Tibial nerve (tissue), 4 donors: ENCODE measurements at regions not wholly inside any gene's neighbourhood (a gene's known extent, or its start where the extent isn't known, plus 50 kb on each side); places are given as distances from the start of the nearest gene placed in this dataset.
A peak's percentile ranks its signal among the peaks of the same experiment; 100 is the strongest.

ENCODE experiments used
- DNase-seq, 2 donors: peaks; one replicate each; pipeline ENCODE4 v3.0.0-alpha.2; 2019; ENCODE audit warnings: low spot score in 2 of 2
- H3K27ac ChIP-seq, 4 donors: fragments of 200-600 bp; sonication (generic) in 3 of 4; one replicate each; pipeline ENCODE4 v1.5.1; 2017 to 2019; ENCODE audit warnings: mild to moderate bottlenecking in 1 of 4
- H3K27me3 ChIP-seq, 2 donors: fragments of 200-600 bp; sonication (generic) in 1 of 2; one replicate each; pipeline versions ENCODE4 v1.5.1 to v1.6.0; 2017 to 2019
- H3K36me3 ChIP-seq, 3 donors: fragments of 200-600 bp; sonication (generic); one replicate each; pipeline ENCODE4 v1.5.1; 2018 to 2019
- H3K4me1 ChIP-seq, 4 donors: fragments of 200-600 bp; sonication (generic) in 3 of 4; one replicate each; pipeline ENCODE4 v1.5.1; 2017 to 2019
- H3K4me3 ChIP-seq, 4 donors: fragments of 200-600 bp; sonication (generic) in 3 of 4; one replicate each; pipeline ENCODE4 v1.5.1; 2017 to 2019; ENCODE audit warnings: mild to moderate bottlenecking in 1 of 4, moderate library complexity in 1 of 4
- H3K9me3 ChIP-seq, 4 donors: fragments of 200-600 bp; sonication (generic) in 3 of 4; one replicate each; pipeline ENCODE4 v1.5.1; 2017 to 2019
- EP300 ChIP-seq, 2 donors: sonication (generic); formaldehyde crosslinking; IDR thresholded peaks; one replicate each; pipeline ENCODE4 v1.6.1; 2017; ENCODE audit warnings: antibody characterized with exemption in 2 of 2, mild to moderate bottlenecking in 1 of 2
- POLR2A ChIP-seq, 2 donors: fragments of 450-650 bp; IDR thresholded peaks; one replicate each; pipeline ENCODE4 v1.6.1; 2017; ENCODE audit warnings: antibody characterized with exemption in 2 of 2, mild to moderate bottlenecking in 2 of 2, moderate library complexity in 2 of 2
- WGBS, 2 donors: methylation state at CpG; one replicate each; pipeline ENCODE4 v1.1.5; 2018; 5-methylcytosine and 5-hydroxymethylcytosine counted together
- TF ChIP-seq, protein P1 (sequence below), 5 experiments: fragments of 200-600 bp in 3 of 5; fragments of 450-650 bp in 2 of 5; sonication (generic) in 3 of 5; IDR thresholded peaks; one replicate each; pipeline ENCODE4 v1.5.1; 2016 to 2019; ENCODE audit warnings: antibody characterized with exemption in 5 of 5, mild to moderate bottlenecking in 3 of 5, moderate library complexity in 2 of 5

DNA sequence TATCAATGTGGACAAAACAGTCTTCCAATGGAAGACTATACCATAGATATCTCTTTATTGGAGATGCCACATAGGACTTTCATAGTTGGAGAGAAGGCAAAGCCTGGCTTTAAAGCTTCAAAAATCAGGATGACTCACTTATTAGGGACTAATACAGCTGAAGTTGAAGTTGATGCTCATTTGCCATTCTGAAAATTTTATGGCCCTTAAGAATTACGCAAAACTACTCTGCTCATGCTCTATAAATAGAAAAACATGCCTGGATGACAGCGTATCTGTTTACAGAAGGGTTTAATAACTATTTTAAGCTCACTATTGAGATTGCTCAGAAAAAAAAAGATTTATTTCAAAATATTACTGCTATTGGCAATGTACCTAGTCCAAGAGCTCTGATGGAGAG lies 155.5 kb upstream of the DST start:
- TF ChIP-seq EP300 (IDR thresholded peaks at IDR 0.05) (peak in 1 of 2 donors; percentile 13), POLR2A (IDR thresholded peaks at IDR 0.05) (no peak)
- H3K36me3 ChIP-seq: no peaks in the 10 kb centered on the region
- H3K4me1 ChIP-seq: peaks cover 0 to 98% (median 35%) of the 10 kb centered on the region in 4 donors
- H3K4me3 ChIP-seq: no peak overlapping the region
- no peaks in the 10 kb centered on the region for H3K9me3 ChIP-seq
- no peak for DNase-seq
- no peaks in the 10 kb centered on the region for H3K27me3 ChIP-seq
- WGBS, 2 donors: 48 to 56% methylated on average over 2 of the region's 2 CpGs
- H3K27ac ChIP-seq: peak overlapping the region in 2 of 4 donors; percentile 54 to 81

DNA sequence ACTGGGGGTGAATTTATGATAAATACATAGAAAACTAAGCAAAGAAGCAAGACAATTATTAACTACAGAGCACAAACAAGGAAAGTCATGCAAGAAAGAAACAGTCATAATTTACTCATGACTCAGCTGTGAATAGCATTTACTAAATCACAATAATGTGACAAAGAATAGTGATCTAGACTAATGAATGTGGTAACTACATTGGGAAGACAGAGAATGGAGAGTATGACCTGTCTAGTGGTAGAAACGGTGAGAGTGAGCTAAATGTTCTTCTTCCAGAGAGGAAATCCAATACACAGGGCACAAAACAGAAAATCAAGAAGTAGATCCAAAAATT lies 153.5 kb upstream of the DST start:
- TF ChIP-seq EP300 (IDR thresholded peaks at IDR 0.05) (no peak), POLR2A (IDR thresholded peaks at IDR 0.05) (no peak)
- TF ChIP-seq, protein P1, sequence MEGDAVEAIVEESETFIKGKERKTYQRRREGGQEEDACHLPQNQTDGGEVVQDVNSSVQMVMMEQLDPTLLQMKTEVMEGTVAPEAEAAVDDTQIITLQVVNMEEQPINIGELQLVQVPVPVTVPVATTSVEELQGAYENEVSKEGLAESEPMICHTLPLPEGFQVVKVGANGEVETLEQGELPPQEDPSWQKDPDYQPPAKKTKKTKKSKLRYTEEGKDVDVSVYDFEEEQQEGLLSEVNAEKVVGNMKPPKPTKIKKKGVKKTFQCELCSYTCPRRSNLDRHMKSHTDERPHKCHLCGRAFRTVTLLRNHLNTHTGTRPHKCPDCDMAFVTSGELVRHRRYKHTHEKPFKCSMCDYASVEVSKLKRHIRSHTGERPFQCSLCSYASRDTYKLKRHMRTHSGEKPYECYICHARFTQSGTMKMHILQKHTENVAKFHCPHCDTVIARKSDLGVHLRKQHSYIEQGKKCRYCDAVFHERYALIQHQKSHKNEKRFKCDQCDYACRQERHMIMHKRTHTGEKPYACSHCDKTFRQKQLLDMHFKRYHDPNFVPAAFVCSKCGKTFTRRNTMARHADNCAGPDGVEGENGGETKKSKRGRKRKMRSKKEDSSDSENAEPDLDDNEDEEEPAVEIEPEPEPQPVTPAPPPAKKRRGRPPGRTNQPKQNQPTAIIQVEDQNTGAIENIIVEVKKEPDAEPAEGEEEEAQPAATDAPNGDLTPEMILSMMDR (IDR thresholded peaks at IDR 0.05): no peak
- Histone ChIP-seq H3K4me1 (peaks cover 0 to 94% (median 35%) of the 10 kb centered on the region in 4 donors), H3K36me3 (no peaks in the 10 kb centered on the region), H3K4me3 (no peak overlapping the region), H3K27me3 (no peaks in the 10 kb centered on the region), H3K27ac (peak overlapping the region in 2 of 4 donors; percentile 61 to 81), H3K9me3 (no peaks in the 10 kb centered on the region)
- no peak for DNase-seq
- 36 to 44% methylated on average over 1 of the region's 1 CpG for WGBS, 2 donors

DNA sequence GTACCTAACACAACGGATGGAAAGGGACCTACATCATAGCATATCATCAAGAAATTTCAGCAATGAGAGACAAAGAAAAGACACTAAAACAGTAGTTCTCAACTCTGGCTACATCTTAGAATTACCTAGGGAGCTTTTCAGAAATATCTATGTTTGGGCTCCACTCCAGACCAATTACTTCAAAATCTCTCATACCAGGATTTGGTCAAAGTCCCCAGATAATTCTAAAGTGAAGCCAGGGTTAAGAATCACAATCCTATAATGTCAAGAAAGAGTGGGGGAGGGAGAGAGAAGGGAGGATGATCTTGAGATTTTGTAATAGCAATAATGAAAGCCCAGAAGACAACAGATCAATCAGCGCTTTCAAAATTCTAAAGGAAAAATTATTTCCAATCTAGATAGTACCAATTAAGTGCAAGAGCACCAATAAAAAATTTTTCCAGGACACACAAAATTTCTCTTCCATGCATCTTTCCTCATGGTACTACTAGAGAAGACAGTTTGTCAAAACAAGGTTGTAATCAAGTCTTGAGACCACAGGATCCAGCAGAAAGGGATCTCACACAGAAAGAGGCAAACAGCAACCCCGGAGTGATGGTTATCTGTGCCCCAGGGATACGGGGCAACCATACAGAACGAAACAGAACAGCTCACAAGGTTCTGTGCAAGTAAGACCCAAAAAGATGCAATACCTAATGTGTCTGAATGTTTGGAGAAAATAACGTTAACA lies 152.9 kb upstream of the DST start:
- Histone ChIP-seq H3K27me3 (no peaks in the 10 kb centered on the region), H3K4me1 (peaks cover 0 to 93% (median 37%) of the 10 kb centered on the region in 4 donors), H3K4me3 (no peak overlapping the region), H3K27ac (peak overlapping the region in 2 of 4 donors; percentile 61 to 81), H3K9me3 (no peaks in the 10 kb centered on the region), H3K36me3 (no peaks in the 10 kb centered on the region)
- no peak for TF ChIP-seq POLR2A (IDR thresholded peaks at IDR 0.05)
- no peak for DNase-seq
- WGBS, 2 donors: 48 to 51% methylated on average over 6 of the region's 6 CpGs

DNA sequence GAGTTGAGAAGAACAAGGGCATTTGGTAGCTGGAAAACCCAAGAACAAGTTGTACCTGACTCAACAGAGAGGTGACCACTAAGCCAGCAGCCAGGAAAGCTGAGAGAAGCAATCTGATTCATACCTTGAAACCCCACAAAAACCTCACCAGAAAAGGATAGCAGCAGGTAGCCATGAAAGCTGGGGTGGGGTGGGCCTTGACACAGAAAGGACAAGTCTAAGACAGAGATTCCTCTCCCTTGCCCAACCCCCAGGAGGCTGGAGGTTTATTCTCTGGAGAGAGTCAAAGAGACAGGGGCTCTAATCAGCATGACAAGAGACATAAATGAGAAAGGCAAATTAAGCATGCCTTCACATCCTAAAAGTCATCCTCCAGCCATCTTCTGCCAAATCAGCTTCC lies 151.7 kb upstream of the DST start:
- no peak for TF ChIP-seq POLR2A (IDR thresholded peaks at IDR 0.05)
- TF ChIP-seq EP300 (IDR thresholded peaks at IDR 0.05): no peak
- TF ChIP-seq, protein P1 (IDR thresholded peaks at IDR 0.05): no peak
- Histone ChIP-seq H3K27me3 (no peaks in the 10 kb centered on the region), H3K27ac (peak overlapping the region in 2 of 4 donors; percentile 61 to 81), H3K4me3 (no peak overlapping the region), H3K9me3 (no peaks in the 10 kb centered on the region), H3K4me1 (peaks cover 0 to 94% (median 37%) of the 10 kb centered on the region in 4 donors), H3K36me3 (no peaks in the 10 kb centered on the region)
- DNase-seq: no peak

DNA sequence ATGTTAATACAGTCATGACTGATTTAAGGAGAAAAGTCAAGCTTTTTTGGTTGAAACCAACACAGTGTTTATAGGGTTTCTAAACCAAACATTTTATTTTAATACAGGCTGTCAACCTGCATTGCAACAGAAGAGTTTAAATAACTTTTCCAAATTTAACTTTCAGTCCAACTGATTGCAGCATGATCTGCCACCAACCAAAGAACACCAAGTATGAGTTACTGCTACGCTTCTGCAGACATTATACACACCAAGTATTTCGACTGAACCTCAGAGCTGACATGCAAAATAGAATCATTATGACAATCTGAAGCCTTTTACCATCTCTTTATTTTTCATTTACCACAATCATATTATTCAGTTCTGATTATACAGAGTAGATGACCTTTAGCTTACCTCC lies 151.2 kb upstream of the DST start:
- Histone ChIP-seq H3K36me3 (no peaks in the 10 kb centered on the region), H3K9me3 (no peaks in the 10 kb centered on the region), H3K4me3 (no peak overlapping the region), H3K27ac (peak overlapping the region in 2 of 4 donors; percentile 61 to 81), H3K27me3 (no peaks in the 10 kb centered on the region), H3K4me1 (peaks cover 0 to 94% (median 36%) of the 10 kb centered on the region in 4 donors)
- DNase-seq: no peak
- TF ChIP-seq, protein P1 (IDR thresholded peaks at IDR 0.05): no peak
- WGBS, 2 donors: 66 to 74% methylated on average over 2 of the region's 2 CpGs

DNA sequence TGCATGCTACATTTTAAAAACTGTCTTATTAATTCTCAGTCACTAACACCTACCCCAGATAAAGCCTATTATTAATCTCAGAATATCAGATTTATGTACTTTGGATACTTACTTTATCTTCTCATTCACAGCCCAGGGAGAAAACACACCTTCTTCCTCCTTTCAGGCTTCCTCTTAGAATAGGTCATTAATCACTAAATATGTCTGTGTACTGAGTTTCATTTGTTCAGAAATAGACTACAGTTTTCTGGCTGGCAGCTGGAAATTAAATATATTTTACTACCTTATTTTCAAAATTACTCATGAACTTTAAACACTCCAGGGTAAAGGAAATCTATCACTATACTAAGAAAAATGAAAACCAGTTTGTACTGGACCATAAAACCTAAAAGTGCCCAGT lies 147.7 kb upstream of the DST start:
- no peak for DNase-seq
- Histone ChIP-seq H3K27ac (peak overlapping the region in 1 of 4 donors; percentile 6), H3K4me3 (no peak overlapping the region), H3K9me3 (no peaks in the 10 kb centered on the region), H3K36me3 (peaks cover 0 to under 1% (median 0%) of the 10 kb centered on the region in 3 donors), H3K4me1 (peaks cover 0 to 59% (median 22%) of the 10 kb centered on the region in 4 donors), H3K27me3 (no peaks in the 10 kb centered on the region)
- TF ChIP-seq, protein P1 (IDR thresholded peaks at IDR 0.05): no peak
- TF ChIP-seq EP300 (IDR thresholded peaks at IDR 0.05) (no peak), POLR2A (IDR thresholded peaks at IDR 0.05) (no peak)
